Fibroblast of skin of right quadriceps (primary cell): ENCODE measurements at regions not wholly inside any gene's neighbourhood (a gene's known extent, or its start where the extent isn't known, plus 50 kb on each side); places are given as distances from the start of the nearest gene placed in this dataset.
"Not testable (repeated sequence)": the region's sequence is repeated elsewhere in the genome, so short reads cannot be mapped to it uniquely, and the experiment has no call there.

Source experiments
- DNase-seq: peaks from one replicate; pipeline ENCODE4 v3.0.0-alpha.2; 2013

GRCh38 chr22:25281675-25282345, 62.4 kb downstream of the CRYBB2 start:
- no peak for DNase-seq

GRCh38 chr22:25282346-25282670, 62.9 kb downstream of the CRYBB2 start:
- DNase-seq, result no peak

- DNase-seq, result no peak
Measured at GRCh38 chr22:25282671-25283561, 63.5 kb downstream of the CRYBB2 start.

GRCh38 chr22:25288481-25288880, 69.0 kb downstream of the CRYBB2 start:
- not testable (repeated sequence) for DNase-seq

GRCh38 chr22:25301912-25302311, 82.5 kb downstream of the CRYBB2 start:
- not testable (repeated sequence) for DNase-seq

- not testable (repeated sequence) for DNase-seq
Measured at GRCh38 chr22:25309586-25309985, 90.1 kb downstream of the CRYBB2 start.

- not testable (repeated sequence) for DNase-seq
Measured at GRCh38 chr22:25311924-25312323, 92.5 kb downstream of the CRYBB2 start.

- DNase-seq, result no peak
Measured at GRCh38 chr22:25318081-25318823, 98.8 kb downstream of the CRYBB2 start.

GRCh38 chr22:25327018-25327755, 107.7 kb downstream of the CRYBB2 start:
- no peak for DNase-seq

GRCh38 chr22:25331050-25331449, 111.6 kb downstream of the CRYBB2 start:
- DNase-seq, result no peak

- not testable (repeated sequence) for DNase-seq
Measured at GRCh38 chr22:25331911-25332310, 112.5 kb downstream of the CRYBB2 start.

- DNase-seq, result no peak
Measured at GRCh38 chr22:25332386-25332785, 112.9 kb downstream of the CRYBB2 start.

- DNase-seq, result peak; percentile 10
Measured at GRCh38 chr22:25334162-25334490, 114.7 kb downstream of the CRYBB2 start.

GRCh38 chr22:25334631-25335030, 115.2 kb downstream of the CRYBB2 start:
- DNase-seq, result not testable (repeated sequence)

GRCh38 chr22:25335276-25335675, 115.8 kb downstream of the CRYBB2 start:
- DNase-seq, result not testable (repeated sequence)

- DNase-seq, result not testable (repeated sequence)
Measured at GRCh38 chr22:25340536-25340935, 121.1 kb downstream of the CRYBB2 start.

- DNase-seq, result not testable (repeated sequence)
Measured at GRCh38 chr22:25344366-25344765, 124.9 kb downstream of the CRYBB2 start.

GRCh38 chr22:25346859-25347751, 127.7 kb downstream of the CRYBB2 start:
- no peak for DNase-seq

- no peak for DNase-seq
Measured at GRCh38 chr22:25347752-25348102, 128.3 kb downstream of the CRYBB2 start.

- DNase-seq, result no peak
Measured at GRCh38 chr22:25348391-25348790, 129.0 kb downstream of the CRYBB2 start.

GRCh38 chr22:25348996-25349395, 129.6 kb downstream of the CRYBB2 start:
- DNase-seq, result not testable (repeated sequence)

GRCh38 chr22:25350551-25350971, 131.1 kb downstream of the CRYBB2 start:
- no peak for DNase-seq
